Chondrocyte (in vitro differentiated cells): ENCODE measurements at regions not wholly inside any gene's neighbourhood (a gene's known extent, or its start where the extent isn't known, plus 50 kb on each side); places are given as distances from the start of the nearest gene placed in this dataset.

Experiments
- DNase-seq: peaks from one replicate; pipeline ENCODE4 v3.0.0; 2021; ENCODE audit warnings: mixed read lengths, low spot score
- H3K27ac Mint-ChIP-seq: one replicate; pipeline ENCODE4 v1.8.0; 2021; ENCODE audit warnings: mild to moderate bottlenecking, moderate library complexity, mixed read lengths; ENCODE audit not compliant: unreplicated experiment
- H3K27me3 Mint-ChIP-seq: 2 replicates; pipeline ENCODE4 v1.8.0; 2021; ENCODE audit warnings: low read depth, mixed read lengths
- H3K36me3 Mint-ChIP-seq: 2 replicates; pipeline ENCODE4 v1.8.0; 2021; ENCODE audit warnings: low read depth, mixed read lengths
- H3K4me1 Mint-ChIP-seq: 2 replicates; pipeline ENCODE4 v1.8.0; 2021; ENCODE audit warnings: low read depth, mild to moderate bottlenecking, mixed read lengths
- H3K4me3 Mint-ChIP-seq: one replicate; pipeline ENCODE4 v1.8.0; 2021; ENCODE audit warnings: mild to moderate bottlenecking, moderate library complexity, mixed read lengths; ENCODE audit not compliant: unreplicated experiment
- H3K9me3 Mint-ChIP-seq: 2 replicates; pipeline ENCODE4 v1.8.0; 2021; ENCODE audit warnings: low read depth, mixed read lengths
- CTCF ChIP-seq: fragments of 200-600 bp; sonication (generic); IDR thresholded peaks from 2 replicates; pipeline ENCODE4 v1.5.0; 2021; ENCODE audit warnings: antibody characterized with exemption, mild to moderate bottlenecking, moderate library complexity

GRCh38 chr3:31041161-31041978 lies 146.9 kb upstream of the GADL1 start:
- TF ChIP-seq CTCF: no peak
- Mint-ChIP-seq H3K4me3 (no peak overlapping the region), H3K36me3 (peaks cover 4% of the 10 kb centered on the region), H3K27ac (peak overlapping the region; percentile 10), H3K9me3 (peaks cover 18% of the 10 kb centered on the region), H3K27me3 (no peaks in the 10 kb centered on the region), H3K4me1 (peaks cover 12% of the 10 kb centered on the region)
- DNase-seq: no peak

DNA sequence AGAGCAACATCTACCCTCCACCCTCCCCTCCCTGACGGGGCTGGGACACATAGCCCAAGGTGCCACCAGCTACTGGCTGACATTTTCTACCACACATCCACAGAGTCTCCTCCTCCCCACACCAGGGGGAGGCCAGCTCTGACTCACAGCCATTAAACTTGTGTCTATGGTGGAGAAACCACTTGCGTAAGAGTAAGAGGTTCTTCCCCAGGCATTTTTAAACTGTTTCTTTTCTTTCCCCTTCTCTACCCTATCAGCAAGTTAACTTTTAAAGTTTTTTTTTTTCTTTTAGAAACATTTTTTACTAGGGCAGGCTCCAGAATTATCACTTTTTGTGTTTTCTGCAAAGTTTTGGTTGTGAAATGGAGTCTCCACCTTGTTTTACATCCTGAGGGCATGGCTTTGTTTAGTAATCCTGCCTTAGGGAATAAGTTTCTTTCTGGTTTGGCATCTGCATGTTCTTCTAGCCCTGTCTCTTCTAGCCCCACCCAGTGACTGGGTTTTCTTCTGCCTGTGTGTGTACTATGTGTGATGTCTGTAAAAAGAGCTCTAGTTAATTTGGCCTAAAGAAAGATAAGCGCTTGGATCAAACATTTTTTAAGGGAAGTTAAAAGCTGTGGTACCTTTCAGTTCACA lies 148.8 kb upstream of the GADL1 start:
- H3K27me3 Mint-ChIP-seq: no peaks in the 10 kb centered on the region
- DNase-seq: no peak
- H3K27ac Mint-ChIP-seq: no peak overlapping the region
- H3K4me1 Mint-ChIP-seq: peaks cover 12% of the 10 kb centered on the region
- peaks cover 18% of the 10 kb centered on the region for H3K9me3 Mint-ChIP-seq
- TF ChIP-seq CTCF: no peak
- no peak overlapping the region for H3K4me3 Mint-ChIP-seq
- peaks cover 4% of the 10 kb centered on the region for H3K36me3 Mint-ChIP-seq

DNA sequence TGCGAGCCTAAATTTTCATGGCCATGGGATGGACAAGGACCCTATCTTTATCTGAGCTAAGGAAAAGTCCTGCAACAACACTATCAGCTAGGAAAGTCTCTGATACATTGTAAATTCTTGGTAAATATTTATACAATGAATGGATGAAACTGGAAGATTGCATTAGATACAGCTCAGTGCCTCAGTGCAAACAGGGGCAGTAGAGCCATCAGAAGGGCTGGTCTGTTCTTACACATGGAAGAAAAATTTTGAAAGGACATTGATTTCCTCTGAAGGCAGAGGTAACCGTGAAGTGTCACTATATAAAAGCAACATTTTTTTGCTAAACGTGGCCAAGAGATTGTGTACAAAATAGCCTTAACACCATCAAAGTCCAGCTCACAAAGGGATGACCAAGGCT lies 153.2 kb upstream of the GADL1 start:
- H3K27me3 Mint-ChIP-seq: no peaks in the 10 kb centered on the region
- H3K4me3 Mint-ChIP-seq: no peak overlapping the region

GRCh38 chr3:31048143-31048542 lies 153.7 kb upstream of the GADL1 start:
- TF ChIP-seq CTCF: no peak
- Mint-ChIP-seq H3K36me3 (no peaks in the 10 kb centered on the region), H3K9me3 (peaks cover 14% of the 10 kb centered on the region), H3K27ac (no peak overlapping the region), H3K4me1 (no peaks in the 10 kb centered on the region), H3K27me3 (no peaks in the 10 kb centered on the region), H3K4me3 (no peak overlapping the region)
- no peak for DNase-seq

More for the DNA sequence above, 153.2 kb upstream of the GADL1 start:
- no peak for DNase-seq
- Mint-ChIP-seq H3K9me3 (peaks cover 16% of the 10 kb centered on the region), H3K4me1 (no peaks in the 10 kb centered on the region), H3K36me3 (peaks cover 1% of the 10 kb centered on the region), H3K27ac (no peak overlapping the region)
- no peak for TF ChIP-seq CTCF

DNA sequence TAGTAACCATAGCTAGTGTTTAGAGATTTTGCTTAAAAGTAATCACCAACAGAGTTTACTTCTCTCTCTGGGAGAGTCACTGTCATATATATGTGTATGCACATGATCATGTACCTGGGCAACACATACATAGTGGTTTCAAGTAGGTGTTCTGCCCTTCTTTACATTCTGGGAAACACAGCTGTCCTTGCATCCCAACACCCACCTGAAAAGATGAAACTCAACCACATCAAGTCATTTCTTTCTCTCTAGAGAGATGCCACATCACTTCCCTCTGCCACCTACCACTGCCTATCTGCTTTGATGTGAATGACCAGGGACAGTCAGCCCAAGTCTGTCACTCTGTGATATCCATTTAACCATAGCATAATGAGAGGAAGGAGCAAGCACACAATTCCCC lies 155.8 kb upstream of the GADL1 start:
- H3K4me3 Mint-ChIP-seq: no peak overlapping the region
- peaks cover 10% of the 10 kb centered on the region for H3K9me3 Mint-ChIP-seq
- TF ChIP-seq CTCF: no peak
- H3K4me1 Mint-ChIP-seq: no peaks in the 10 kb centered on the region
- no peak for DNase-seq
- no peaks in the 10 kb centered on the region for H3K36me3 Mint-ChIP-seq
- H3K27me3 Mint-ChIP-seq: no peaks in the 10 kb centered on the region
- H3K27ac Mint-ChIP-seq: no peak overlapping the region
